ENCODE measurements at regions not wholly inside any gene's neighbourhood (a gene's known extent, or its start where the extent isn't known, plus 50 kb on each side); places are given as distances from the start of the nearest gene placed in this dataset.

DNA sequence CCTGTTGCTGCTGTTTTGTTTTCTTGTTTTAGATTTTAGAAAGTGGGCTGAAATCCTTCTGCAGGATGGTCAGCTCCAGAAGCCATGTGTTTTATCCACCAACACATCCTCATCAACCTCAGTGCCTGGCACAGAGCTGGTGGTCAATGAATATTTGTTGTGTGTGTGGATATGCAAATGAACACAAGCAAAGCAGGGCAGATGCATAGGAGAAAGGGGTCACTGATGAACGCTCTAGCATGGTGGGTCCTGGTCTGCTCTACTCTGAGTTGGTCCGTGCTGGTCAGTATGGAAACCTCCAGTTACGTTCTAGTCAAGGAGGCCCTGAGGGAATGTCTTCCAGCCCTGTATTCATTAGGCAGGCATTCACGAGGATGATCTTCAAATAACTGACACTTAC, 682.5 kb downstream of the QKI start:
- no peak for TF ChIP-seq EZH2 (optimal IDR thresholded peaks at IDR 0.05; ENCODE audit: low read depth, low read length)
- TF ChIP-seq, protein P1, sequence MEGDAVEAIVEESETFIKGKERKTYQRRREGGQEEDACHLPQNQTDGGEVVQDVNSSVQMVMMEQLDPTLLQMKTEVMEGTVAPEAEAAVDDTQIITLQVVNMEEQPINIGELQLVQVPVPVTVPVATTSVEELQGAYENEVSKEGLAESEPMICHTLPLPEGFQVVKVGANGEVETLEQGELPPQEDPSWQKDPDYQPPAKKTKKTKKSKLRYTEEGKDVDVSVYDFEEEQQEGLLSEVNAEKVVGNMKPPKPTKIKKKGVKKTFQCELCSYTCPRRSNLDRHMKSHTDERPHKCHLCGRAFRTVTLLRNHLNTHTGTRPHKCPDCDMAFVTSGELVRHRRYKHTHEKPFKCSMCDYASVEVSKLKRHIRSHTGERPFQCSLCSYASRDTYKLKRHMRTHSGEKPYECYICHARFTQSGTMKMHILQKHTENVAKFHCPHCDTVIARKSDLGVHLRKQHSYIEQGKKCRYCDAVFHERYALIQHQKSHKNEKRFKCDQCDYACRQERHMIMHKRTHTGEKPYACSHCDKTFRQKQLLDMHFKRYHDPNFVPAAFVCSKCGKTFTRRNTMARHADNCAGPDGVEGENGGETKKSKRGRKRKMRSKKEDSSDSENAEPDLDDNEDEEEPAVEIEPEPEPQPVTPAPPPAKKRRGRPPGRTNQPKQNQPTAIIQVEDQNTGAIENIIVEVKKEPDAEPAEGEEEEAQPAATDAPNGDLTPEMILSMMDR (IDR thresholded peaks at IDR 0.05; ENCODE audit: low read length), result no peak
- no peak for TF ChIP-seq EZH2phosphoT487 (IDR thresholded peaks at IDR 0.05; ENCODE audit: low read length)

Measured in MM.1S (cell line).